HG03135 (cell line): ENCODE measurements at regions not wholly inside any gene's neighbourhood (a gene's known extent, or its start where the extent isn't known, plus 50 kb on each side); places are given as distances from the start of the nearest gene placed in this dataset.

Experiments used
- ATAC-seq: cut with Tn5 transposase; IDR thresholded peaks from one replicate; pipeline ENCODE4 v1.9.1; 2021; ENCODE audit warnings: mild to moderate bottlenecking, moderate library complexity; ENCODE audit not compliant: unreplicated experiment

DNA sequence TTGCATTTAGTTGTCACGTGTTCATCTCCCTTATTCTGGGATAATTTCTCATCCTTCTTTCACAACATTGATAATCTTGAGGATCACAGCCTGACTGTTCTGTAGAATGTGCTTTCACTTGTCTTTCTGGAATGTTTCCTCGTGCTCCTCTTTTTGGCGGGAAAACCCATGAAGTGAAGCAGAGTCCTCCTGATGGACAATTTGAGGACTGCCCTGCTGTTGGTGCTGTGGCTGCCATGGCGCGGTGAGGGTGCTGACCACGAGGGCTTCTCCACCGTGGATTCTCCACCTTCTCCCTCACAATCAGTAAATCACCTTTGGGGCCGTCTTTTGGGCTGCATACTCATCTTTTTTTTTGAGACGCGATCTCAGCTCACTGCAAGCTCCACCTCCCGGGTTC is 946.9 kb downstream of the BRD1 start:
- no peak for ATAC-seq

DNA sequence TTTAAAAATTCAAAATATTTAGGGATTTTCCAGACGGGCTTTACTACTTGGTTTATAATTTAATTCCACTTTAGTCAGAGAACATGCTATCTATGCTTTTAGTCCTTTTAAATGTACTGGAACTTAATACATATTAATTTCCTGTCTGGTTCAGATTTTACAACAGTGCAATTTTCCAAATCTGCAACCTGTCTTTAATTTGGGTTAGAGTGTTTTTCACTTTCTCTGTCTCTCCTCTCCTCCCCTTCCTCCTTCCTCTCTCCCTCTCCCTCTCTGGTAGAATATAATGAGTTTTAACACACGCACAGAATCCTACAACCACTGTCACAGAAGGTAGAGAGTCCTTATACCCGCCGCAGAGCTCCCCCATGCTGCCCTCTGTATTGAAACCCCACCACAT is 950.7 kb downstream of the BRD1 start:
- no peak for ATAC-seq

DNA sequence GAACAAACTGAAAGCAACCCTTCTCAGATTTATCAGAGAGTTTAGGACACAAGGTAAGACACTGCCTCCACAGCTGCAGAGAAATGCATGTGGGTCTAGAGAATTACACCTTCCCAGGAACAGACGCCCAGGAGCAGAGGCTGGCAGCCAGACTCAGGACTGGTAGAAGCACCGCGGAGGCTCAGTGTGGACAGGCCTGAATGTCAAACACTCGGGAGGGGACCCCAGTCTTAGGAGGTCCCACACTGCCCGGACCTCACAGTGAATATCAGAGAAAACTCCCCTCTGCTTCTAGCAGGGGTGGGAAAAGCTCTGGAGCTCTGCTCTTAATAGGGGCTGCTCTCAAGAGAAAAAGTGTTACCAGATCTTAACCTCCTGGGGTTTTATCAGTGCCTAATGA is 952.7 kb downstream of the BRD1 start:
- no peak for ATAC-seq

DNA sequence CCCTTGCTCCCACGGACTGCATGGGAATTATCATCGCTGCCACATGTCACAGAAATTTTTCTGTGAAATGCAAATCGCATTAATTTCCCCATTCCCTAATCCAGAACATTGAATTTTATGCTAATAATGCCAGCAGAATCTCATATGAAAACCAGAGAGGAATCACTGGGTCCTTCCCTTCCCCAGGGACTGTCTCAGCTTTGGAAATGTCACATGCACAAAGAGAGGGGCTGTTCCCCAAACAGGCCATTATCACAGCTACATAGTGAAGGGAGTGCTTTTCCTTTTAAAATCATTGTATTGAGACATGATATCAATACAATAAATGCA is 954.5 kb downstream of the BRD1 start:
- ATAC-seq = no peak

DNA sequence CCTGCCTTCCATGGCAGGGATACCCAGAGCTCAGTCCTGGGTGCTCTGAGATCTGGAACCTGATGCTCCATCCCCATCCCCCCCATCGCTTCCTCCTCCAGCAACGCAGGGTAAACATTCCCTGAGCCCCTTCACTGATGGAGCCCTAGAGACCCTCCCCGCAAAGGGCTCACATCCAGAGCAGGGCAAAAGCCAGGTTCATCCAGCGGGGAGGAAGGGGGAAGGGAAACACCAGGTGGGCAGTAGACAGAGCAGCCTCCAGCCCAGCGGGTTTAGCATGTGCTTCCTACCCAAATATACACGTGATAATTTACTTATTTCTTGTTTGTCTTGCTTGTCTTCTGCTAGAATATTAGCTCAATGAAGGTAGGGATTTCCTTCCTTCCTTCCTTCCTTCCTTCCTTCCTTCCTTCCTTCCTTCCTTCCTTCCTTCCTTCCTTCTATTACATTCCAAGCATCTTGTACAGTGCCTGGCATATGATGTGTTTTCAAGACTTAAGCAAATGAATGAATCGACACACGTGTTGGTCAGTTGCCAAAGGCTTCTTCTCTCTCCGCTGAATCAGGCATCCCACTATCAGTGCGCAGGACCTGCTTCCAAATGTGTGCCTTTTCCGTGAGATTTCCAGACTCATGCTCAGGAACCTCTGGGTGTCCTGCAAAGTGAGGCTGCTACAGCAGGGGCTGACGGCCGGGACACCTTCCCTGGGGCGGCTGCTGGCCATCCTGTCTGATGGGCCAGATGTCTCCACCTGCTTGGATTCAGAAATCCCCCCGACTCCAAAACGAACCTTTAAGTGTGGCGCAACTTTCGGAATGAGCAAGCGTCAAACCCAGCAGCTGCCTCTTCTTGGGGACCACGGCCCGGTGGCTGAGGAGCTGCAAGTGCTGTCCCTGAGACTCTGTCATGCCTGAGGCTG is 955.1 kb downstream of the BRD1 start:
- no peak for ATAC-seq

DNA sequence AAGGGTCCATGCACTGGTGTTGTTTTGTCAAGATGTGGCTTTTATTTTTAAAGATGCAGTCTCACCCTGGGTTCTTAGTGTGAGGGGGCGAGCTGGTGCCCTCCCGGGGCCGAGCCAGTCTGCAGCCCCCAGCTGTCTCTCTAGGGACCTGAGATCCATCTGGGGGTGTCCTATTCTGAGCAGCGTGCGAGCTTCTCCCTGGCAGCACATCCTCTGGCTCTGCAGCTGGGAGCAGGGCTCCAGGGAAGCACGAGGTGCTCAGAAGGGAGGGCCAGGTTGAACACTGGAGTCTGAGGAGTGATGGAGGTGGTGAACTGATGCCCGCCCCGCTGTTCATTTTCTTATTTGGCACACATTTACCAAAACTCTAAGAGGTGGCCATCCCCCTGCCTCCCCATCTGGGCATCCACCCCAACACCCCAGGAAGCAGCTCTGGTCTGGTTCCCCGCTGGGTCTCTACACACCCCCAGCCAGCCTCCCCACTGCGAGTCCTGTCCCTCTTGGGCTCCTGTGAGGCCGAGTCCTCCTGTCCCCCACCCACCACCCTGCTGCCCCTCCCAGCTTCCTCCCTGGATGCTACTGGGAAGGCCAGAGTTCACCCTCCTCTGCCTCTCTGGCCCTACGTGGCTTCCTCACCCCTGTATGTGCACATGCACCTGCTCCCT is 956.4 kb downstream of the BRD1 start:
- no peak for ATAC-seq

DNA sequence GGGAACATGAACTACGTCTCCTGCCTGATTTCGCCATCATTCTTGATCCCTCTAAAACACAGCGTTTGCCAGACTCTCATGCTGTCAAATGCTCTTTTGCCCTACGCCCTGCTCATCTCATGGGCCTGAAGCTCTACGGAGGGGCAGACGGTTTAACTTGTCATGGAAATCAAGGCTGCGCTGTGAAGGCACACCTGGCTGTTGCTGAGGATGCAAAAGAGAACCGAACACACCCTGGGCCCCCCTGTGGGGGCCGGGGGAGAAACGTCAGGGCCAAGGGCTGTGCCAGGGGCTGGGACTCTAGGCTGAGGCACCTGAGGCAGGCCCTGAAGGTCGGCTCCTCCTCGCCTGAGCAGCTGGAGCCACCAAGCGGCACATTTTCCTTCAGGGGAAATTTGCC is 957.2 kb downstream of the BRD1 start:
- ATAC-seq = no peak

DNA sequence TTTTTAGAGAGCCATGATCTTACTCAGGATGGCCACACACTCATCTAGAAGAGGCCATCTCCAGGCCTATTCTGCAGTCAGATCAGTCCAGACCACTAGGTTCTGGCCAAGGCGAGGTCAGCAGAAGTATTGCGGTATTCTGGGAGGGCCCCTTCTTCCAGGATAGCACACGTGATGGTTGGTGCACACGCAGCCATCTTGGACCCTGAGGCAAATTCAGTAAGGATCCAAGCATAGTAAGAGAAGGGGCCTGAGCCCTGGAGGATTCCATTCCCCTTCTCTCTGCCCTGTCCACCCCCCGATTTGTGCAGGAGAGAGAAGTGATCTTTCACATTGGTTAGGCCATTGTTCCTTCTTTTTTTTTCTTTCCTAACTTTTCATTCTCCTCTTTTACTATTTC is 957.9 kb downstream of the BRD1 start:
- no peak for ATAC-seq

DNA sequence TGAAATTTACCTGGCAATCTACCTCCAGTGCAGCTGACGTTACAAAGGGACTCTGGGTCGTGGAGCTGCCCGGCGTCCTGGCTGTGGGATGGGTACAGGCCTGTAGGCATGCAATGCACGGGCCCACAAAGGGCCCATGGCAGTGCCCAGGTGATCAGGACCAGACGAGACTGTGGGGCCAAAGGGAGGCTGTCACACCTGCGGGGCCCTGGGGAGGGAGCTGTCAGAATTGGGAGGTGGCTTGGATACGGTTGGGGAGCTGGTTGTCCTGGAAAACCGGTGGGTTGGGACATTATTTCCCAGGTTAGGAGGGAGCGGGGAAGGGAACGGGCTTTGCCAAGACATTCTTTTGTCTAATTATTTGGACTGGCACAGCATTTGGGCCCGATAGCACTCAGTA is 958.5 kb downstream of the BRD1 start:
- ATAC-seq = no peak

DNA sequence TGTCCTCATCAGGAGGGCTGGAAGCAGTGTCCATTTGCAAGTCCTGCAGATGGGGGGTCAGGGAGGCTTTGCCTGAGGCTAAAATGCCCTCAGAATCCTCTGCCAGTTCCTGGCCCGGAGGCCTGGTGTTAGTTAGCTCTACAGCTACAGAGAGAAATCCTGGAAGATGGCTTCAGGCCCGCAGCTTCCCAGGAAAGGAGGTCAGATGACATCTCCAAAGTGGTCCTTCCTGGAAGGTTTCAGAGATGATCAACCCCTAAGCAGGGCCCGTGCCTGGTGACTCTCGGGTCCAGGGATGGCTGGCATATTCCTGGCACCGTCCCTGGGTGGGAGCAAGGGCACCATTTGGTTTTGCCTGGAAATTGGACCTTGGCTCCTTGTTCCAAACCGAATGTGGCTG is 959.1 kb downstream of the BRD1 start:
- ATAC-seq = no peak

DNA sequence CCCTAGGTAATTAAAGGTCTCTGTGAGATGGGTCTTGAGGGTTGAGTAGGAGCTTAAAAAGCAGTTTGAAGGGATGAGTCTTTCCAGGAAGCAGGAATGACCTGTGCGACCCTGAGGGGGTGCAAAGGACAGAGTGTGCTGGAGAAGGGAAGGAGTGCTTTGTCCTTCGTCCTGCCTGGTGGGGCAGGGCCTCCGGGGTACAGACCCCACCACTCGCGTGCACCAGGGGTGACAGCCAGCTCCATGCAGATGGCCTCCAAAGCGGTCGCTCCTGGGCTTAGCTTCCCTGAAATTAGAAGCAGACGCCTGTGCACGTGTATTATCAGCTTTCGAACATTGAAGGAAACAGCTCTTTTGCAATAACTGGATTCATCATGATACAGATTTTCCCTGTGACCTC is 959.8 kb downstream of the BRD1 start:
- ATAC-seq = no peak

DNA sequence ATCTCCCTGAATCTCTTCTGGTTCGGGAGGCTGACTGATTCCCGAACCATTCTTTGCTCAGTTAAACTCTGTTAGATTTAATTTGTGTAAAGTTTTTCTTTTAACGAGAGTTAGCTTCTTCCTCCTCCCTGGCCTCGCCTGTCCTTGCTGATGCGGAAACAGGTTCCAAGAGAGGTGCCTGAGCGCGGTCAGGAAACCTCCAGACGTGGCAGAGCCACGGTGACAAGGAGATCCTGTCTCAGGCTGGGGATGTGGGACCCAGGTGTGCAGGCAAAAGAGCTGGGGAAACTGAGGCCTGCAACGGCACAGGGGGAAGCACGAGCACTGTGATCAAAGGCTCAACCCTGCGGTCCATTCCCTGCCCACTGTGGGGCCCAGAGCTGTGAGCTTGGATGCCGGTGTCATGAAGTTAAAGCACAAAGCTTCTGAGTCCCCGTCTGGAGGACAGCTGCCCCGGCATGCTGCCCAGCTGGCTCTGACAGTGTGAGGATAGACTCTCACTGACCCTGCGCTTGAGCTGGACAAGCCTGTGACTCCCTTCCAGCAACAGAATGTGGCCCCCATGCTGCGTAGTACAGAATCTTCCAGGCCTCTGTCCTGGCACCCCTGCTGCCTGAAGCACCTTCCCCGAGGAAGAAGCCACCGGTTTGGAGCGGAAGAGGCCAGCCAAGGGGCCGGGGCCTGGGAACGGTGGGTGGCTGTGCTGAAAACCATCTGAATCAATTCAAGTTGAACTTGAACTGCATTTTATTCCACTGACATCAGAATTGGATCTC is 960.6 kb downstream of the BRD1 start:
- no peak for ATAC-seq

DNA sequence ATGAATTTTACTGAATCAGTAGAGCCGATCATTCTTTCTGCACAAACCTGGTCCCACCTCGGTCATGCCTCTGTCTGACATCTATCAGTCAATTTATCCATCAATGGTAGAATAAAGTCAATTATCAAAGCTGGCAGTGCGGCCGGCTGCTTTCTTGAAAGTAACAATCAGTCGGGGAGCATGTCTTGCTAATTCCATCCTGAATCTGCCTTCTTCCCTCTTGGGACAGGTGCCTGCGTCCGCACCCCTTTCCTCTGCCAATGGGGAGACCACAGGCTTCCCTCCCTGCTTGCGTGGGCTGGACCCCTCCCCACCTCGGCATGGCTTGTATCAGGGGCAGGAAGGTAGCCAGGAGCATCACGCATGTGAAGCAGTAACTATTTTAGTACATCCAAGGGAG is 962.9 kb downstream of the BRD1 start:
- ATAC-seq = no peak

DNA sequence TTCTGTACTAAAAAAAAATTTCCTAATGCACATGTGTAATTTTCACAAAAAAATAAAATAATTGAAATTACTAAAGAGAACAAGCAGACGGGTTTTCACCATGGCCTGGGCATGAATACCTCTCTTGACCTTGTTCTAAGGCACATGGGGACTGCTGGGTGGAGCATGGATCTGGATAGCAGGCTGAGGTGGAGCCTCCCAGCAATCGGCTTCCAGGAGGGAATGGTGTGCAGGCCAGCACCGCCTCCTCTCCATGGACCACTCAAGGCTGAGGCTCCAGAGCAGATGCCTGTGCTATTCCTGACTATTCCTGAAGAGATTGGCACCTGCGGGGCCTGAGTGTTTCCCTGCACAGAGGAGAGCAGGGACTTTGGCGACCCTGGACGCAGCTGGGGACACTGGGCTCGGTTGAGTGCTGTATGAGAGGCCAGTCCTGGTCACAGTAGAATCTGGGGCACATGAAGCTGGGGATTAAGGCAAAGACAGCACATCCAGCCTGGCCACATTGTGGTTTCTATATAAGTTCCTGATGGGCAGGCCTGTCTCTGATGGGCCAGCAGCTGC is 963.6 kb downstream of the BRD1 start:
- ATAC-seq = no peak

DNA sequence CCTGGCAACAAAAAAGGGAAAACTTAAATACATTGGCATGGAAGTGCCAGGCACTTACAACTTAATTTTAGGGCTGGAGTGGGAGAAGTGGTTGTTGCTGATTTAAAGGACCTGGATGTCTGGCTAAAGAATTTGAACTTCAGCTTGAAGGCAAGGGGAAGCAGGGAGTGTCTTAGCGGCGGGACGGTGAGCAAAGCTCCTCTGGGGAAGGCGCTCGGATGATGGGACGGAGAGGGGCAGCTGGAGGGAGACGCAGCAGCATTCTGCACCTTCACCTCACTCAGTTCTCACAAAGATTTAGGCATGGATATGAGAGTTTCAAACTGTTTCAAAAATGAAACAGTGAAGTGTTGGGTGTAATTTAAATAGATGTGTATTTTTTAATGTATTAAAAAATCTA is 967.1 kb downstream of the BRD1 start:
- no peak for ATAC-seq

DNA sequence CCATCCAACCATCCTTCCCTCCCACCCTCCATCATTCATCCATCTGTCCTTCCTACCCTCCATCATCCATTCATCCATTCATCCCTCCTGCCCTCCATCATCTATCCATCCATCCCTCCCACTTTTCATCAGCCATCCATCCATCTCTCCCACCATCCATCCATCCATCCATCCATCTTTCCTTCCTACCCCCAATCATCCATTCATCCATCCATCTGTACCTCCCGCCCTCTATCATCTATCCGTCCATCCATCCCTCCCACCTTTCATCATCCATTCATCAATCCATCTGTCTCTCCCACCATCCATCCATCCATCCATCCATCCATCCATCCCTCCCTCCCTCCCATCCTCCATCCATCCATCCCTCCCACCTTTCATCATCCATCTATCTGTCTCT is 968.8 kb downstream of the BRD1 start:
- ATAC-seq = no peak

DNA sequence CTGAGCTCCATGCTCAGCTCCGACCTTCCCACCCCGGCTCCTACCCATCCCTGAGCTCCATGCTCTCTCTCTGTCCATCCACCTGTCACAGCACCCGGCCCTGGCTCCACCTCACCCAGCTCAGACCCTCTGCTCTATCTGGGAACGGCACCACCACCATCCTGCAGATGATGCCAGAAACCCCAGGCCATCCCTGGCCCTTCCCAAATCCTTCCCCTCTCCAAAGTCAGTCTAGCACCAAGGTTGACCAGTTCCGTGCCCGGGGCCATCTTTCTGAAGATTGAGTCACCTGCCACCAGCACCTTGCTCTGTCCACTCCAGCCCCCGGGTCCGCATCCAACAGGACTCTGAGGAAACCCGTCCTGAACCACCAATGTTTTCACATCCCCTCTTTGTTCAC is 969.6 kb downstream of the BRD1 start:
- ATAC-seq = no peak

DNA sequence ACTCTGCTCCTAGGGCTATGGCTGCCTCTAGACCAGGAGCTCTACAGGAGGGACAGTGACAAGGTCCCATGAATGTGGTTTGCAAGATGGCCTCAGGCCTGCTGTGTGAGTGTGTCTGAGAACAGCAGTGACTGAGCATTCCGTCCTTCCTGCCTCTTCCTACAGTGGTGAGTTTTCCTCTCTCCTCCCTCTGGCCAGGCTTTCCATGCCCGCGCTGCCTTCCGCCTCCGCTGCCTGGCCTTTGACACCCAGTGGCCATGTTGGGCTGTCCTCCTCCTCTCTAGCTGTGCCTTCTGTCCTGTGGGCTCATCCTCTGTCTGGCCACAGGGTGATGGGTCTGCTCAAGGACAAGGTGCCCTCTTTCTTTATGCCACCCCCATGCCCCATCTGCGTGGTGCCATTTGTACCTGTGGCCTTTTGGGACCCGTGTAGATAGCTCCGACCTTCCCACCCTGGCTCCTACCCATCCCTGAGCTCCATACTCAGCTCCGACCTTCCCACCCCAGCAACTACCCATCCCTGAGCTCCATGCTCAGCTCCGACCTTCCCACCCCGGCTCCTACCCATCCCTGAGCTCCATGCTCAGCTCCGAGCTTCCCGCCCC is 970.4 kb downstream of the BRD1 start:
- ATAC-seq = no peak

DNA sequence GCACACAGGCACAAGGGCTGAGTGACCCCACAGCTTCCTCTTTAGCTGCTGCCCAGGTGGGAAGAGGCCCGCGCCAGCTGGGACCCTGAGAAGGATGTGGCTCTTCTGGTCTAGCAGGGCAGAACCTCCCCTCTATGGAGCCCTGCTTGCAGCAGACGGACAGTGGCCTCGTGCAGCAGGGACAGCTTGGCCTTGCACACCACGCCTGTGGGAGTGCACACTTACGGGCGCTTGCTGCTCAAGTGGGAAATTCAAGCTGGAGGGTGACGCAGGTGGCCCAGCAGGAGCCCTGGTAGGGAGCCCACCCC is 971.4 kb downstream of the BRD1 start:
- no peak for ATAC-seq

DNA sequence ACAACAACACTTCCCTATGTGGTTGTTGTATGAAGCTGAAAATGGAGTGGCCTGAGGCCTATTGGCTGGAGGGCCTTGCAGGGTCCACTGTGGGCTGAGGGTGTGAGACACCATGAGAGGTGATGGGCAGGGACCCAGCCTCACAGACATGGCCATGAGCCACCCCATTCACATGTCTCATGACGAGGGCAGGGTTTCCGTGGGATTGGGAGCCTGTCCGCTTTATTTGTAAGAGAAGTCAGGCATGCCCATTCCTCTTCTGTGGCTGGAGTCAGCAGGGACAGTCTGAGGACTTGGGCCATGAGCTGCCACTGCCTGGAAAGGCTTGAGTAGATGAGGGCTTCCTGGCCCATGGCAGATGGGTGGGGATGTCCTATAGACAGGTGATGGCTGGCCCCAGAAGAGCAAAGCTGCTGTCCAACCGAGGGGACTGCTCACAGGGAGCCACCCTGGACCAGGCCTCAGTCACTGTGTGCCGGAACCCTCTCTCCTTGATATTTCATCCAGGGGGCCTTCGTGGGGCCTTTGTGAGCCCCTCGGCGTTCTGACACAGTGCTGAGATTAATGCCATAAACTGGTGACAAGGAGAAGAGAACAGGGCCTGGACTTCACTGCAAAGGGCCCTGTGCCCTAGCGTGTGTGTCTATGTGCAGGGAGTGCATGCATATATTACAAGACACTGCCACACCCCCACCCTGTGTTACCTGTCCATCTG is 971.9 kb downstream of the BRD1 start:
- ATAC-seq = no peak

DNA sequence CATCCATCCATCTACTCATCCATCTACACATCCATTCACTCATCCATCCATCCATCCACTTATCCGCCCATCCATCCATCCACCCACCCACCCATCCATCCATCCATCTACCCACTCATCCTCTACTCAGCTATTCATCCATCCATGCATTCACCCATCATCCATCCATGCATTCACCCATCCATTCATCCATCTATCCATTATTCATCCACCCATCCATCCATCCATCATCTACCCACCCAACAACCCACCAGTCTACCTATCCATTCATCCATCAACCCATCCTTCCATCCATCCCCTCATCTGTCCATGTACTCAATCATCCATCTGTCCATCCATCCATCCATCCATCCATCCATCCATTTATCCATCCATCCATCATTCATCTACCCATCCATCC is 972.7 kb downstream of the BRD1 start:
- no peak for ATAC-seq
